H9 (cell line): ENCODE measurements at regions not wholly inside any gene's neighbourhood (a gene's known extent, or its start where the extent isn't known, plus 50 kb on each side); places are given as distances from the start of the nearest gene placed in this dataset.
A peak's percentile ranks its signal among the peaks of the same experiment; 100 is the strongest.

Source experiments
- DNase-seq: peaks from one replicate; pipeline ENCODE4 v3.0.0-alpha.2; 2017
- H2AFZ ChIP-seq: one replicate; pipeline ENCODE4 v1.6.1; 2013; ENCODE audit warnings: mild to moderate bottlenecking, low read length, control low read depth, moderate library complexity
- H2AK5ac ChIP-seq: 2 replicates; pipeline ENCODE4 v1.6.1; 2013; ENCODE audit warnings: low read length, control low read depth, mixed read lengths; ENCODE audit not compliant: insufficient read length
- H2BK120ac ChIP-seq: one replicate; pipeline ENCODE4 v1.6.1; 2013; ENCODE audit warnings: low read depth, mild to moderate bottlenecking, low read length, control low read depth, inconsistent platforms; ENCODE audit not compliant: poor library complexity, severe bottlenecking
- H2BK12ac ChIP-seq: 2 replicates; pipeline ENCODE4 v1.6.1; 2013; ENCODE audit warnings: low read length, control low read depth, mixed read lengths, low read depth; ENCODE audit not compliant: insufficient read length
- H2BK15ac ChIP-seq: 2 replicates; pipeline ENCODE4 v1.6.1; 2013; ENCODE audit warnings: low read depth, low read length, control low read depth
- H2BK20ac ChIP-seq: one replicate; pipeline ENCODE4 v1.6.1; 2013; ENCODE audit warnings: low read depth, mild to moderate bottlenecking, low read length, control low read depth, inconsistent platforms; ENCODE audit not compliant: poor library complexity, severe bottlenecking
- H2BK5ac ChIP-seq: 2 replicates; pipeline ENCODE4 v1.6.1; 2013; ENCODE audit warnings: low read length, control low read depth, mixed read lengths; ENCODE audit not compliant: insufficient read length
- H3K14ac ChIP-seq: 2 replicates; pipeline ENCODE4 v1.6.1; 2013; ENCODE audit warnings: low read length, control low read depth; ENCODE audit not compliant: insufficient read depth
- H3K18ac ChIP-seq: 2 replicates; pipeline ENCODE4 v1.6.1; 2013; ENCODE audit warnings: low read depth, mild to moderate bottlenecking, mixed read lengths, low read length, control low read depth; ENCODE audit not compliant: insufficient read length
- H3K23ac ChIP-seq: 2 replicates; pipeline ENCODE4 v1.6.1; 2013; ENCODE audit warnings: low read length, control low read depth, mixed read lengths, low read depth; ENCODE audit not compliant: insufficient read length
- H3K23me2 ChIP-seq: 2 replicates; pipeline ENCODE4 v1.6.1; 2013; ENCODE audit warnings: low read depth, mild to moderate bottlenecking, mixed read lengths, low read length, control low read depth; ENCODE audit not compliant: insufficient read length, poor library complexity, severe bottlenecking
- H3K27ac ChIP-seq: 2 replicates; pipeline ENCODE4 v1.5.1; 2013; ENCODE audit warnings: low read length, control low read depth, mixed read lengths, low read depth; ENCODE audit not compliant: insufficient read length
- H3K27me3 ChIP-seq: 2 replicates; pipeline ENCODE4 v1.6.1; 2013; ENCODE audit warnings: low read length, control low read depth, inconsistent platforms; ENCODE audit not compliant: insufficient read depth
- H3K4ac ChIP-seq: 2 replicates; pipeline ENCODE4 v1.6.1; 2013; ENCODE audit warnings: low read depth, mild to moderate bottlenecking, control low read depth, inconsistent platforms, low read length, moderate library complexity
- H3K4me1 ChIP-seq: 2 replicates; pipeline ENCODE4 v1.6.1; 2013; ENCODE audit warnings: low read length, control low read depth, inconsistent platforms; ENCODE audit not compliant: insufficient read depth
- H3K4me2 ChIP-seq: 2 replicates; pipeline ENCODE4 v1.6.1; 2013; ENCODE audit warnings: low read length, control low read depth, mixed read lengths; ENCODE audit not compliant: insufficient read length, insufficient read depth
- H3K56ac ChIP-seq: 2 replicates; pipeline ENCODE4 v1.6.1; 2013; ENCODE audit warnings: low read depth, mild to moderate bottlenecking, mixed read lengths, low read length, control low read depth; ENCODE audit not compliant: insufficient read length
- H3K79me1 ChIP-seq: 2 replicates; pipeline ENCODE4 v1.6.1; 2013; ENCODE audit warnings: low read depth, mild to moderate bottlenecking, moderate library complexity, low read length, control low read depth, inconsistent platforms; ENCODE audit not compliant: insufficient read depth, poor library complexity, severe bottlenecking
- H3K79me2 ChIP-seq: 2 replicates; pipeline ENCODE4 v1.6.1; 2013; ENCODE audit warnings: low read length, control low read depth, inconsistent platforms; ENCODE audit not compliant: insufficient read depth
- H3K9ac ChIP-seq: 2 replicates; pipeline ENCODE4 v1.6.1; 2013; ENCODE audit warnings: low read length, control low read depth, mixed read lengths; ENCODE audit not compliant: insufficient read length; ENCODE audit errors: extremely low read depth
- H3K9me3 ChIP-seq: one replicate; pipeline ENCODE4 v1.6.1; 2013; ENCODE audit warnings: low read depth, low read length, inconsistent platforms; ENCODE audit not compliant: control insufficient read depth
- H3T11ph ChIP-seq: one replicate; pipeline ENCODE4 v1.6.1; 2013; ENCODE audit warnings: mild to moderate bottlenecking, low read length, control low read depth, inconsistent platforms
- H4K20me1 ChIP-seq: one replicate; pipeline ENCODE4 v1.6.1; 2013; ENCODE audit not compliant: control insufficient read depth, insufficient read length, insufficient read depth
- H4K5ac ChIP-seq: 2 replicates; pipeline ENCODE4 v1.6.1; 2013; ENCODE audit warnings: low read depth, mild to moderate bottlenecking, mixed read lengths, low read length, control low read depth; ENCODE audit not compliant: insufficient read length
- H4K8ac ChIP-seq: replicated peaks from 2 replicates; pipeline ENCODE4 v1.6.1; 2013; ENCODE audit warnings: low read length, control low read depth, mixed read lengths, low read depth; ENCODE audit not compliant: insufficient read length
- H4K91ac ChIP-seq: 2 replicates; pipeline ENCODE4 v1.6.1; 2013; ENCODE audit warnings: low read depth, mild to moderate bottlenecking, moderate library complexity, mixed read lengths, low read length, control low read depth; ENCODE audit not compliant: insufficient read length
- H3K27ac Mint-ChIP-seq, 3 experiments: 2 replicates in 2 of 3; 3 replicates in 1 of 3; pipeline ENCODE4 v1.8.0; 2020 to 2021; ENCODE audit warnings: mixed read lengths in 3 of 3, mild to moderate bottlenecking in 1 of 3, moderate library complexity in 1 of 3
- H3K27me3 Mint-ChIP-seq: 2 replicates; pipeline ENCODE4 v1.8.0; 2021; ENCODE audit warnings: low read depth, mild to moderate bottlenecking, moderate library complexity, mixed read lengths
- H3K36me3 Mint-ChIP-seq, 3 experiments: 2 replicates in 2 of 3; 3 replicates in 1 of 3; pipeline ENCODE4 v1.8.0; 2020 to 2021; ENCODE audit warnings: low read depth in 3 of 3, mixed read lengths in 3 of 3; ENCODE audit not compliant: insufficient read depth in 1 of 3
- H3K4me1 Mint-ChIP-seq, 2 experiments: 2 replicates each; pipeline ENCODE4 v1.8.0; 2020; ENCODE audit warnings: mixed read lengths in 2 of 2
- H3K4me3 Mint-ChIP-seq, 2 experiments: 2 replicates in 1 of 2; 3 replicates in 1 of 2; pipeline ENCODE4 v1.8.0; 2020 to 2021; ENCODE audit warnings: mild to moderate bottlenecking in 2 of 2, mixed read lengths in 2 of 2, moderate library complexity in 1 of 2
- H3K9me3 Mint-ChIP-seq, 2 experiments: 2 replicates in 1 of 2; 3 replicates in 1 of 2; pipeline ENCODE4 v1.8.0; 2020; ENCODE audit warnings: mild to moderate bottlenecking in 2 of 2, mixed read lengths in 2 of 2, moderate library complexity in 1 of 2
- whole genome bisulfite sequencing: extraction: QIAGEN DNeasy Blood & Tissue Kit; methylation state at CpG from one replicate; pipeline ENCODE4 v1.1.7; 2013; ENCODE audit warnings: missing lambda C conversion rate, low lambda C conversion rate, mixed read lengths; ENCODE audit not compliant: insufficient read length; ENCODE audit errors: extremely low coverage; 5-methylcytosine and 5-hydroxymethylcytosine counted together
- TF ChIP-seq, protein P1 (sequence below): fragments of 200-600 bp; sonication (generic); conservative IDR thresholded peaks from 3 replicates; pipeline ENCODE4 v1.8.0; 2021; ENCODE audit warnings: antibody characterized with exemption, mild to moderate bottlenecking

GRCh38 chr10:29105516-29106215 is 183.2 kb upstream of the LYZL1 start:
- H3K4me1 ChIP-seq: no peaks in the 10 kb centered on the region
- no peak overlapping the region for H2BK15ac ChIP-seq
- H3K27me3 ChIP-seq: no peaks in the 10 kb centered on the region
- no peak overlapping the region for H2BK5ac ChIP-seq
- H3K4me2 ChIP-seq: no peak overlapping the region
- TF ChIP-seq, protein P1, sequence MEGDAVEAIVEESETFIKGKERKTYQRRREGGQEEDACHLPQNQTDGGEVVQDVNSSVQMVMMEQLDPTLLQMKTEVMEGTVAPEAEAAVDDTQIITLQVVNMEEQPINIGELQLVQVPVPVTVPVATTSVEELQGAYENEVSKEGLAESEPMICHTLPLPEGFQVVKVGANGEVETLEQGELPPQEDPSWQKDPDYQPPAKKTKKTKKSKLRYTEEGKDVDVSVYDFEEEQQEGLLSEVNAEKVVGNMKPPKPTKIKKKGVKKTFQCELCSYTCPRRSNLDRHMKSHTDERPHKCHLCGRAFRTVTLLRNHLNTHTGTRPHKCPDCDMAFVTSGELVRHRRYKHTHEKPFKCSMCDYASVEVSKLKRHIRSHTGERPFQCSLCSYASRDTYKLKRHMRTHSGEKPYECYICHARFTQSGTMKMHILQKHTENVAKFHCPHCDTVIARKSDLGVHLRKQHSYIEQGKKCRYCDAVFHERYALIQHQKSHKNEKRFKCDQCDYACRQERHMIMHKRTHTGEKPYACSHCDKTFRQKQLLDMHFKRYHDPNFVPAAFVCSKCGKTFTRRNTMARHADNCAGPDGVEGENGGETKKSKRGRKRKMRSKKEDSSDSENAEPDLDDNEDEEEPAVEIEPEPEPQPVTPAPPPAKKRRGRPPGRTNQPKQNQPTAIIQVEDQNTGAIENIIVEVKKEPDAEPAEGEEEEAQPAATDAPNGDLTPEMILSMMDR: no peak
- no peak for DNase-seq
- no peaks in the 10 kb centered on the region for H3K79me1 ChIP-seq
- H3K9me3 ChIP-seq: no peaks in the 10 kb centered on the region
- Mint-ChIP-seq H3K4me3 (no peak overlapping the region), H3K9me3 (peaks cover 3% of the 10 kb centered on the region in 2 experiments; a peak in 4 of 5 replicates), H3K4me1 (peaks cover 0 to 6% of the 10 kb centered on the region in 2 experiments; a peak in 2 of 4 replicates), H3K27me3 (no peaks in the 10 kb centered on the region), H3K36me3 (peaks cover 0 to 5% (median 0%) of the 10 kb centered on the region in 3 experiments; a peak in 2 of 7 replicates), H3K27ac (peak overlapping the region in 1 of 3 experiments; percentile 69; a peak in 1 of 7 replicates)
- H3K79me2 ChIP-seq: no peaks in the 10 kb centered on the region
- no peak overlapping the region for H4K91ac ChIP-seq
- no CpG with 5 or more reads among the region's 4 CpGs for WGBS
- no peak overlapping the region for H2AK5ac ChIP-seq
- no peaks in the 10 kb centered on the region for H4K20me1 ChIP-seq
- no peak overlapping the region for H3K27ac ChIP-seq
- H4K5ac ChIP-seq: no peak overlapping the region
- no peak overlapping the region for H2AFZ ChIP-seq
- H3T11ph ChIP-seq: no peak overlapping the region
- no peak overlapping the region for H3K23ac ChIP-seq
- no peaks in the 10 kb centered on the region for H3K23me2 ChIP-seq
- H3K9ac ChIP-seq: no peak overlapping the region
- no peak overlapping the region for H3K14ac ChIP-seq
- no peak overlapping the region for H2BK12ac ChIP-seq
- no peak overlapping the region for H2BK20ac ChIP-seq
- H3K4ac ChIP-seq: no peak overlapping the region
- no peak overlapping the region for H3K56ac ChIP-seq
- no peak overlapping the region for H4K8ac ChIP-seq
- H3K18ac ChIP-seq: no peak overlapping the region
- H2BK120ac ChIP-seq: no peak overlapping the region
